Tibial nerve (tissue), 4 donors: ENCODE measurements at regions not wholly inside any gene's neighbourhood (a gene's known extent, or its start where the extent isn't known, plus 50 kb on each side); places are given as distances from the start of the nearest gene placed in this dataset.

ENCODE experiments used
- DNase-seq, 2 donors: peaks; one replicate each; pipeline ENCODE4 v3.0.0-alpha.2; 2019; ENCODE audit warnings: low spot score in 2 of 2
- H3K27ac ChIP-seq, 4 donors: fragments of 200-600 bp; sonication (generic) in 3 of 4; one replicate each; pipeline ENCODE4 v1.5.1; 2017 to 2019; ENCODE audit warnings: mild to moderate bottlenecking in 1 of 4
- H3K27me3 ChIP-seq, 2 donors: fragments of 200-600 bp; sonication (generic) in 1 of 2; one replicate each; pipeline versions ENCODE4 v1.5.1 to v1.6.0; 2017 to 2019
- H3K36me3 ChIP-seq, 3 donors: fragments of 200-600 bp; sonication (generic); one replicate each; pipeline ENCODE4 v1.5.1; 2018 to 2019
- H3K4me1 ChIP-seq, 4 donors: fragments of 200-600 bp; sonication (generic) in 3 of 4; one replicate each; pipeline ENCODE4 v1.5.1; 2017 to 2019
- H3K4me3 ChIP-seq, 4 donors: fragments of 200-600 bp; sonication (generic) in 3 of 4; one replicate each; pipeline ENCODE4 v1.5.1; 2017 to 2019; ENCODE audit warnings: mild to moderate bottlenecking in 1 of 4, moderate library complexity in 1 of 4
- H3K9me3 ChIP-seq, 4 donors: fragments of 200-600 bp; sonication (generic) in 3 of 4; one replicate each; pipeline ENCODE4 v1.5.1; 2017 to 2019
- EP300 ChIP-seq, 2 donors: sonication (generic); formaldehyde crosslinking; IDR thresholded peaks; one replicate each; pipeline ENCODE4 v1.6.1; 2017; ENCODE audit warnings: antibody characterized with exemption in 2 of 2, mild to moderate bottlenecking in 1 of 2
- POLR2A ChIP-seq, 2 donors: fragments of 450-650 bp; IDR thresholded peaks; one replicate each; pipeline ENCODE4 v1.6.1; 2017; ENCODE audit warnings: antibody characterized with exemption in 2 of 2, mild to moderate bottlenecking in 2 of 2, moderate library complexity in 2 of 2
- WGBS, 2 donors: methylation state at CpG; one replicate each; pipeline ENCODE4 v1.1.5; 2018; 5-methylcytosine and 5-hydroxymethylcytosine counted together
- TF ChIP-seq, protein P1 (sequence below), 5 experiments: fragments of 200-600 bp in 3 of 5; fragments of 450-650 bp in 2 of 5; sonication (generic) in 3 of 5; IDR thresholded peaks; one replicate each; pipeline ENCODE4 v1.5.1; 2016 to 2019; ENCODE audit warnings: antibody characterized with exemption in 5 of 5, mild to moderate bottlenecking in 3 of 5, moderate library complexity in 2 of 5

DNA sequence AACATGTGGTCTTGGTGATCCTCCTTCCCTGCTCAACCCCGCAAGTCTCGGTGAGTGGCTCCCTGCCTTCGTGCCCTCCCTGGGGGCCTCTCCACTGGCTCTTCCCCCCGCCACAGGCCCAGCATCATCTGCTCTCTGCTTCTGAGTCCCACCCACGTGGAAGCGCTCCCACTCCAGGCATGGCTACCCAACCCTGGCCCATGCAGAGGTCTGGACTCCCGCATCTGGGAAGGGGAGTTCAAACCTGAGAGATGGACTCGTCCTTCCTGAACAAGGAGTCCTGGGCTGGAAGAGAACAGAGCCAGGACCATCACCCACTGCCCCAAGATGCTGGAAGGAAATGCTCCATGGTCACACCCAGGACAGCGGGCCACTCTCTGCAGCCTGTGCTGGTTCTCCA, 90.8 kb downstream of the DHCR7 start:
- DNase-seq, result no peak
- TF ChIP-seq, protein P1, sequence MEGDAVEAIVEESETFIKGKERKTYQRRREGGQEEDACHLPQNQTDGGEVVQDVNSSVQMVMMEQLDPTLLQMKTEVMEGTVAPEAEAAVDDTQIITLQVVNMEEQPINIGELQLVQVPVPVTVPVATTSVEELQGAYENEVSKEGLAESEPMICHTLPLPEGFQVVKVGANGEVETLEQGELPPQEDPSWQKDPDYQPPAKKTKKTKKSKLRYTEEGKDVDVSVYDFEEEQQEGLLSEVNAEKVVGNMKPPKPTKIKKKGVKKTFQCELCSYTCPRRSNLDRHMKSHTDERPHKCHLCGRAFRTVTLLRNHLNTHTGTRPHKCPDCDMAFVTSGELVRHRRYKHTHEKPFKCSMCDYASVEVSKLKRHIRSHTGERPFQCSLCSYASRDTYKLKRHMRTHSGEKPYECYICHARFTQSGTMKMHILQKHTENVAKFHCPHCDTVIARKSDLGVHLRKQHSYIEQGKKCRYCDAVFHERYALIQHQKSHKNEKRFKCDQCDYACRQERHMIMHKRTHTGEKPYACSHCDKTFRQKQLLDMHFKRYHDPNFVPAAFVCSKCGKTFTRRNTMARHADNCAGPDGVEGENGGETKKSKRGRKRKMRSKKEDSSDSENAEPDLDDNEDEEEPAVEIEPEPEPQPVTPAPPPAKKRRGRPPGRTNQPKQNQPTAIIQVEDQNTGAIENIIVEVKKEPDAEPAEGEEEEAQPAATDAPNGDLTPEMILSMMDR (IDR thresholded peaks at IDR 0.05), result no peak
- TF ChIP-seq EP300 (IDR thresholded peaks at IDR 0.05), result no peak
- TF ChIP-seq POLR2A (IDR thresholded peaks at IDR 0.05), result no peak
- no peak overlapping the region for H3K27ac ChIP-seq
- no peaks in the 10 kb centered on the region for H3K4me1 ChIP-seq
- no peaks in the 10 kb centered on the region for H3K36me3 ChIP-seq
- 84 to 92% methylated on average over 7 to 9 of the region's 9 CpGs for WGBS, 2 donors
- H3K27me3 ChIP-seq, result no peaks in the 10 kb centered on the region
- H3K4me3 ChIP-seq, result no peak overlapping the region
- no peaks in the 10 kb centered on the region for H3K9me3 ChIP-seq

DNA sequence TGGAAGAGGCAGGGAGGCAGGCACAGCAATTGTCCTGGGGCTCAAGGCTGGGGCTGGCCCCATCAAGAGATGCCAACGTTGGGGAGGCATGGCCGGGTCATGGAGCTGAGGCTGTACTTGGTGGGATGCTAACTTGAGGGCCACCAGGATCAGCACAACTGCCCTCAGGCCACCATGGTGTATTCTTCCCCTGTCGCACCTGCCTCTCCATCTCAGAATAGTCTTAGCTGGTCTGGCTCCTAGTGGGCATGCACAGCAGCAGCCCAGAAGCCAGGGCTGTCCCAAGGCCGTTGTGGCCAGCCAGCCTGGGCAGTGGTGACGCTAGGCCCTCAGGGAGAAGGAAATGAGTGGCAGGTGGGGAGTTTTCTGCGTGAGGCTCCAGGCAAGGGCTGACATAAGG, 91.3 kb downstream of the DHCR7 start:
- no peak overlapping the region for H3K27ac ChIP-seq
- H3K36me3 ChIP-seq, result no peaks in the 10 kb centered on the region
- H3K4me3 ChIP-seq, result no peak overlapping the region
- TF ChIP-seq EP300 (IDR thresholded peaks at IDR 0.05), result no peak
- no peak for TF ChIP-seq POLR2A (IDR thresholded peaks at IDR 0.05)
- TF ChIP-seq, protein P1 (IDR thresholded peaks at IDR 0.05), result no peak
- no peaks in the 10 kb centered on the region for H3K27me3 ChIP-seq
- no peaks in the 10 kb centered on the region for H3K4me1 ChIP-seq
- no peaks in the 10 kb centered on the region for H3K9me3 ChIP-seq
- no peak for DNase-seq
- 78 to 90% methylated on average over 6 of the region's 6 CpGs for WGBS, 2 donors

DNA sequence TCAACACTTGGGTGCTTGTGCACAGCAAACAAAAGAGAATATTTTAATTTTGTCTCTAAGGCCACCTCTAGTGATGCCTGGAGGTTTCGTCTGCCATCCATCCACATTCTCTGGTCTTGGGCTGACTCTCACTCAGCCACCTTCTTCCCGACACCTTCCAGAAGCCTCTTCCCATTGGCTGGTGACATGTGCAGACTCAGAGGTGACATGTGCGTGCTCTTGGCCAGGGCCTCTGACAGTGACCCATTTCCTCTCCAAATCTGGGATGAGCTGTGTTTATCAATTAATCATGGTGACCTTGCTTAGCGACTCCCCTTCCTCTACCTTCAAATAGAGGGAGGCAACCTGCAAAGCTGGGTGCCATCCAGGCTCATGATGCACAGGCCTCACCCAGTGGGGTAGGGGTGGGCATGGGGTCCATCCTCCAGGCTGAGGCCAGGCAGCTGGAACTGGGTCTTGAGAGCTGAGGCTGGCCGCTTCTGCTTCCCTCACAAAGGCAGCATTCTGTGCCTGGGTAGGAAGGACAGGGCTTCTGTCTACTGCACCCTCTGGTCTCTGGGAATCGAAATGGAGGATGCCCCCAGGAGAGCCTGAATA, 91.8 kb downstream of the DHCR7 start:
- no peak overlapping the region for H3K27ac ChIP-seq
- no peak overlapping the region for H3K4me3 ChIP-seq
- TF ChIP-seq, protein P1 (IDR thresholded peaks at IDR 0.05), result no peak
- TF ChIP-seq POLR2A (IDR thresholded peaks at IDR 0.05) (no peak), EP300 (IDR thresholded peaks at IDR 0.05) (no peak)
- H3K9me3 ChIP-seq, result no peaks in the 10 kb centered on the region
- H3K4me1 ChIP-seq, result no peaks in the 10 kb centered on the region
- H3K27me3 ChIP-seq, result no peaks in the 10 kb centered on the region
- no peaks in the 10 kb centered on the region for H3K36me3 ChIP-seq
- WGBS, 2 donors, result 88% methylated on average over 5 to 6 of the region's 6 CpGs
- no peak for DNase-seq

DNA sequence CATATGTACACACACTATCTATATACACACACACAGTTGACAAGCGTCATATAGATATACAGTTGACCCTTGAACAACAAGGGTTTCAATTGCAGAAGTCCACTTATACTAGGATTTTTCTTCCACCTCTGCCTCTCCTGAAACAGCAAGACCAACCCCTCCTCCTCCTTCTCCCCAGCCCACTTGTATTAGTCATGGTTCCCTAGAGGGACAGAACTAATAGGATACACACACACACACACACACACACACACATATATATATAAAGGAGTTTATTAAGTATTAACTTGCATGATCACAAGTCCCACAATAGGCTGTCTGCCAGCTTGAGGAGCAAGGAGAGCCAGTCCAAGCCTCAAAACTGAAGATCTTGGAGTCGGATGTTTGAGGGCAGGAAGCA, 92.9 kb downstream of the DHCR7 start:
- TF ChIP-seq POLR2A (IDR thresholded peaks at IDR 0.05) (no peak), EP300 (IDR thresholded peaks at IDR 0.05) (no peak)
- TF ChIP-seq, protein P1 (IDR thresholded peaks at IDR 0.05), result no peak
- 72 to 73% methylated on average over 2 of the region's 2 CpGs for WGBS, 2 donors
- Histone ChIP-seq H3K27me3 (no peaks in the 10 kb centered on the region), H3K27ac (no peak overlapping the region), H3K36me3 (no peaks in the 10 kb centered on the region), H3K4me3 (no peak overlapping the region), H3K4me1 (no peaks in the 10 kb centered on the region), H3K9me3 (no peaks in the 10 kb centered on the region)
- no peak for DNase-seq

DNA sequence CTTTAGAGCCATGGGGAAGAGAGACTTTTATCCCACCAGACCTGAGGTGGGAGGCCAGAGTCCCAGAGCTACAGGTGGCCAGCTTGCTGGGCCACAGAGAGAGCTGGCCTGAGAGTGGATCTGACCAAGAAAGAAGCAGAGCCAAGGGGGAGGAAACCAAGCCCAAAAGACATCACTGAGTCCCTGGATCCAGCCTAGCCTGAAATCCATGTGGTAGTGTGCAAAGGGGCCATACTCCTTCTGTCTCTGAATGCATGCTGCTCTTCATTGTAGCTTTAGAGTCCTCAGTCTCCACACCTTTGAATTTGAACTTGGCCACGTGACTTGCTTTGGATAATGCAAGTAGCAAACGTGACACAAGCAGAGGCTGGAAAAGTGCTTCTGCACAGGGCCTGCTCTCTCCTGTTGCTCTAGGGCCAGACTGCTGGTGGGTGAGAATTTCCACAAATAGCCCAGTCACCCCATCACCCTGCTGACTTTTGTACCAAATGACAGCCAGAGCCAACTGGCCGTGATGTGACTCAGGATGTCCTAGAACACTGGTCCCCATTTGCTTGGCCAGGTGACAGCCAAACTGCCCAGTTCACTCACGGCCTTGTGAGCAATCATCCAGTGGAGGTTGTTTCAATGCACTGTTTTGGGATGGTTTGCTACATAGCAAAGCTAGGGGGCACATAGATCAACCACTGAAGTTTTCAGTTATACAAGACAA, 93.6 kb downstream of the DHCR7 start:
- H3K27ac ChIP-seq, result no peak overlapping the region
- no peaks in the 10 kb centered on the region for H3K4me1 ChIP-seq
- no peak for DNase-seq
- H3K27me3 ChIP-seq, result no peaks in the 10 kb centered on the region
- 83% methylated on average over 4 of the region's 4 CpGs for WGBS, 2 donors
- no peaks in the 10 kb centered on the region for H3K9me3 ChIP-seq
- TF ChIP-seq, protein P1 (IDR thresholded peaks at IDR 0.05), result no peak
- TF ChIP-seq EP300 (IDR thresholded peaks at IDR 0.05) (no peak), POLR2A (IDR thresholded peaks at IDR 0.05) (no peak)
- no peaks in the 10 kb centered on the region for H3K36me3 ChIP-seq
- H3K4me3 ChIP-seq, result no peak overlapping the region
